Body of pancreas (tissue), 4 donors: ENCODE measurements at regions not wholly inside any gene's neighbourhood (a gene's known extent, or its start where the extent isn't known, plus 50 kb on each side); places are given as distances from the start of the nearest gene placed in this dataset.
"Not testable (repeated sequence)": the region's sequence is repeated elsewhere in the genome, so short reads cannot be mapped to it uniquely, and the experiment has no call there.

Source experiments
- ATAC-seq: fragments of 150-250 bp; one replicate; pipeline ENCODE4 v1.9.1; 2016
- DNase-seq, 4 donors: peaks; one replicate each; pipeline ENCODE4 v3.0.0-alpha.2; 2019
- H3K27ac ChIP-seq, 4 donors: fragments of 200-600 bp; sonication (generic); 1 replicate in 3 of 4; 2 replicates in 1 of 4; pipeline versions ENCODE4 v1.5.1 to v1.6.1; 2016 to 2019; ENCODE audit warnings: mild to moderate bottlenecking in 1 of 4, mixed read lengths in 1 of 4, moderate library complexity in 1 of 4
- H3K27me3 ChIP-seq, 2 donors: fragments of 200-600 bp; sonication (generic); one replicate each; pipeline ENCODE4 v1.6.0; 2016; ENCODE audit warnings: mild to moderate bottlenecking in 1 of 2
- H3K36me3 ChIP-seq, 2 donors: fragments of 200-600 bp; sonication (generic); replicated peaks in 1 of 2; 2 replicates each; pipeline ENCODE4 v1.5.1; 2016; ENCODE audit warnings: low read depth in 2 of 2; ENCODE audit not compliant: insufficient read depth in 1 of 2
- H3K4me1 ChIP-seq: fragments of 200-600 bp; sonication (generic); one replicate; pipeline ENCODE4 v1.6.0; 2016
- H3K4me3 ChIP-seq, 2 donors: fragments of 200-600 bp; sonication (generic); 1 replicate in 1 of 2; 2 replicates in 1 of 2; pipeline ENCODE4 v1.5.1; 2016 to 2019
- H3K9me3 ChIP-seq, 3 donors: fragments of 200-600 bp; sonication (generic); 1 replicate in 2 of 3; 2 replicates in 1 of 3; pipeline ENCODE4 v1.5.1; 2016
- POLR2A ChIP-seq, 3 donors: fragments of 450-650 bp; IDR thresholded peaks; one replicate each; pipeline ENCODE4 v1.6.1; 2016; ENCODE audit warnings: antibody characterized with exemption in 3 of 3, mild to moderate bottlenecking in 2 of 3
- WGBS, 2 donors: methylation state at CpG; one replicate each; pipeline ENCODE4 v1.1.5; 2017; 5-methylcytosine and 5-hydroxymethylcytosine counted together
- intact Hi-C: fragments of 100-400 bp; cut with DNase I; formaldehyde crosslinking; loops from one replicate; pipeline ENCODE4 v1.15.1; 2023
- TF ChIP-seq, protein P1 (sequence below), 7 experiments: fragments of 450-650 bp in 4 of 7; fragments of 200-600 bp in 3 of 7; sonication (generic) in 3 of 7; IDR thresholded peaks; one replicate each; pipeline ENCODE4 v1.5.1; 2016 to 2019; ENCODE audit warnings: antibody characterized with exemption in 7 of 7

DNA sequence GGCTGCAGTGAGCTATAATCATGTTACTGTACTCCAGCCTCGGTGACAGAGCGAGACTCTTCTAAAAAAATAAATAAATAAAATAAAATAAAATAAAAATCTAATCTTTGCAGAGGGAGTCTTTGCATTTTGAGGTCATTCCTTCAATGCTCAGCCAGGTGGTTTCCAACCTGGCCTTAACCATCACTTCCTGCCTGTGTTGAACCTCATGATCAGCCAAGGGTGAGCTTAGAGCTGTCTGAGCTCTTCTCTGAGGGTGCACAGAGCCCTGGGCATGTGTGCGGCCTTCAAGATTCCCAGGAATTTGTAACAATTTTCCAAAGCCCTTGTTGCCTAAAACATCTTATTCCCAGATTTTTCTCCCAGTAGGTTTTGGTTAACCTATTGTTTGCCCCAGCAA lies 94.3 kb downstream of the KCNJ12 start:
- H3K4me3 ChIP-seq, H3K4me1 ChIP-seq, H3K27ac ChIP-seq, H3K9me3 ChIP-seq, intact Hi-C loops, H3K36me3 ChIP-seq, DNase-seq, ATAC-seq, H3K27me3 ChIP-seq: not testable (repeated sequence)
- 85 to 89% methylated on average over 3 of the region's 3 CpGs for WGBS, 2 donors

DNA sequence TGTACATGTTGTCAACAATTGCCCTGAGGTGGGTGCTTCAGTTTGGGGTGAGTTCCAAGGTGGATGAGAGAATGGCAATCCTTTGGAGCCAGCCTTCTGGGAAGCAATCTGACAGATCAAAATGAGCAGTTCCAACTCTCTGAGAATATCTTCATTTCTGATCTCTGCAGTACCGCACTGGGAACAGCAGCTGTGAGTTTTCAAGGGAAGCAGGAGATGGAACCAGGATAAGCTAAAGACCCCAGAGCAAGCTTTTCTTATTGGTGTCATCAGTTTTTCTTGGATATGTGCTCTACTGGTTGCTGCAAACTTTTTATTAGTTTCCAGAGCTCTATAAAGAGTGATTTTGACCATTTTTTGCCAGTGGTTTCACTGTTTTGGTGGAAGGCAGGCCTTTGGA lies 94.7 kb downstream of the KCNJ12 start:
- Histone ChIP-seq H3K27me3 (no peaks in the 10 kb centered on the region), H3K4me3 (no peak overlapping the region), H3K27ac (no peak overlapping the region), H3K36me3 (no peaks in the 10 kb centered on the region), H3K4me1 (no peaks in the 10 kb centered on the region), H3K9me3 (no peaks in the 10 kb centered on the region)
- WGBS, 2 donors: 83% methylated on average over 1 of the region's 1 CpG
- DNase-seq: no peak
- no peak for ATAC-seq
- TF ChIP-seq, protein P1, sequence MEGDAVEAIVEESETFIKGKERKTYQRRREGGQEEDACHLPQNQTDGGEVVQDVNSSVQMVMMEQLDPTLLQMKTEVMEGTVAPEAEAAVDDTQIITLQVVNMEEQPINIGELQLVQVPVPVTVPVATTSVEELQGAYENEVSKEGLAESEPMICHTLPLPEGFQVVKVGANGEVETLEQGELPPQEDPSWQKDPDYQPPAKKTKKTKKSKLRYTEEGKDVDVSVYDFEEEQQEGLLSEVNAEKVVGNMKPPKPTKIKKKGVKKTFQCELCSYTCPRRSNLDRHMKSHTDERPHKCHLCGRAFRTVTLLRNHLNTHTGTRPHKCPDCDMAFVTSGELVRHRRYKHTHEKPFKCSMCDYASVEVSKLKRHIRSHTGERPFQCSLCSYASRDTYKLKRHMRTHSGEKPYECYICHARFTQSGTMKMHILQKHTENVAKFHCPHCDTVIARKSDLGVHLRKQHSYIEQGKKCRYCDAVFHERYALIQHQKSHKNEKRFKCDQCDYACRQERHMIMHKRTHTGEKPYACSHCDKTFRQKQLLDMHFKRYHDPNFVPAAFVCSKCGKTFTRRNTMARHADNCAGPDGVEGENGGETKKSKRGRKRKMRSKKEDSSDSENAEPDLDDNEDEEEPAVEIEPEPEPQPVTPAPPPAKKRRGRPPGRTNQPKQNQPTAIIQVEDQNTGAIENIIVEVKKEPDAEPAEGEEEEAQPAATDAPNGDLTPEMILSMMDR (IDR thresholded peaks at IDR 0.05): no peak
- no peak for TF ChIP-seq POLR2A (IDR thresholded peaks at IDR 0.05)
- intact Hi-C loops: no loop called here

DNA sequence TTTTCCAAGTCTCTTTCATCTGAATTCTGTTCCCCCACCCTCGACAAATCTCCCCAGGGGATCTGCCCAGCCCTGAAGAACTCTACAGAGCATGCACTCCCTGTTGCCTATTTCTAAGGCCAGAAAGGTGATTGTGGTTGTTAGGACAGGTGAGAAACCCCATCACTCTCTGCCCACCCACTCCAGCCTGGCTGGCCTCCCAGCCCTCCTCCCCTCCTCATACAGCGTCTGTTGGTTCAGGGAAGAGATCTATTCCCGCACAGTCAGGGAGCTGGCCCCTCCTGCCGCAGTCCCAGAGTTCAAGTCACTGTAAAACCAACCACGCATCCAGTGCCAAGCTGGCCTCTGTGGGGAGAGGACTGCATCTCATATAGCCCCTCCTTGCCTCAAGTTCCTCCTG lies 98.7 kb downstream of the KCNJ12 start:
- WGBS, 2 donors: 65 to 72% methylated on average over 5 of the region's 5 CpGs
- DNase-seq (no peak), ATAC-seq (no peak)
- H3K9me3 ChIP-seq: peaks cover 0 to 7% (median 0%) of the 10 kb centered on the region in 3 donors
- H3K36me3 ChIP-seq: no peaks in the 10 kb centered on the region
- H3K27me3 ChIP-seq: peaks cover 0 to 4% of the 10 kb centered on the region in 2 donors
- H3K4me3 ChIP-seq: no peak overlapping the region
- TF ChIP-seq POLR2A (IDR thresholded peaks at IDR 0.05): no peak
- TF ChIP-seq, protein P1 (IDR thresholded peaks at IDR 0.05): no peak
- intact Hi-C loops: no loop called here
- no peaks in the 10 kb centered on the region for H3K4me1 ChIP-seq
- no peak overlapping the region for H3K27ac ChIP-seq

DNA sequence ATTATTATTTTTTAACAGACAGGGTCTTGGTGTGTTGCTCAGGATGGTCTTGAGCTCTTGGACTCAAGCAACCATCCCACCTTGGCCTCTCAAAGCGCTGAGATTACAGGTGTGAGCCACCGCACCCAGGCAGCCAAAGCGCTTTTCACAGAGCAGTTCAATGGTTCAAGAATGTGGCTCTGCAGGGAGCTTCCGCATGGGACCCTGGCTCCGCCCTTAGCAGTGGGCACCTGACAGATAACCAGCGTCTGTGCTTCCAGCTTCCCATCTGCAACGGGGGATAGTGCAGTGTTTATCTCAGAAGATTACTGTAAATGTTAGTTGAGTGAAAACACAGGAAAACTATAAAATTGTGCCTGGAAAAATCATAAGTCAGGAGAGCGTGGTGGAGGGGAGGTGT lies 99.4 kb downstream of the KCNJ12 start:
- ATAC-seq (no peak), DNase-seq (no peak)
- H3K27me3 ChIP-seq: peaks cover 0 to 4% of the 10 kb centered on the region in 2 donors
- H3K9me3 ChIP-seq: peaks cover 0 to 7% (median 0%) of the 10 kb centered on the region in 3 donors
- H3K36me3 ChIP-seq: no peaks in the 10 kb centered on the region
- 70 to 71% methylated on average over 8 of the region's 8 CpGs for WGBS, 2 donors
- TF ChIP-seq POLR2A (IDR thresholded peaks at IDR 0.05): no peak
- TF ChIP-seq, protein P1 (IDR thresholded peaks at IDR 0.05): no peak
- intact Hi-C loops: no loop called here
- H3K4me3 ChIP-seq: no peak overlapping the region
- H3K4me1 ChIP-seq: no peaks in the 10 kb centered on the region
- no peak overlapping the region for H3K27ac ChIP-seq

DNA sequence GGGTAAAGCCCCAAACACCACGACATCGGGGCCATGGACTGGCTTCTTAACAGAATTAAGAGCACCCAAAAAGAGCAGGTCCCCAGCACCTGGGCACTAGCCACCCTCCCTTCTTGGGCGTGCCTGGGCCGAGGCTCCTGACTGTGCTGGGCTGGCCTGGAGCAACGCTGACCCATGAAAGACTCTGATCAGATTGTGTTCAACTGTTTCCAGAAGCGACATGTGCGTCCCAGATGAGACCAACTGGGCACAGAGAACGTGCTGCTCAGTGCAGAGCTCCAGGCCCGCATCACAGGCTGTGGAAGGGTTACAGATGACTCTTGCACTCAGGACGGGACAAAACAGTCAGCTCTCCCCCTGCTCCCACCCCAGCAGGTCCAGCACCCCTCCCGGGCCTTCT lies 100.7 kb downstream of the KCNJ12 start:
- DNase-seq (no peak), ATAC-seq (no peak)
- Histone ChIP-seq H3K27ac (no peak overlapping the region), H3K4me1 (no peaks in the 10 kb centered on the region), H3K36me3 (no peaks in the 10 kb centered on the region), H3K4me3 (no peak overlapping the region), H3K9me3 (peaks cover 0 to 7% (median 0%) of the 10 kb centered on the region in 3 donors), H3K27me3 (peaks cover 0 to 4% of the 10 kb centered on the region in 2 donors)
- WGBS, 2 donors: 73 to 80% methylated on average over 1 to 11 of the region's 11 CpGs
- TF ChIP-seq, protein P1 (IDR thresholded peaks at IDR 0.05): no peak
- TF ChIP-seq POLR2A (IDR thresholded peaks at IDR 0.05): no peak
- intact Hi-C loops: no loop called here
